ENCODE measurements at regions not wholly inside any gene's neighbourhood (a gene's known extent, or its start where the extent isn't known, plus 50 kb on each side); places are given as distances from the start of the nearest gene placed in this dataset.
A peak's percentile ranks its signal among the peaks of the same experiment; 100 is the strongest.
"Not testable (repeated sequence)": the region's sequence is repeated elsewhere in the genome, so short reads cannot be mapped to it uniquely, and the experiment has no call there.

DNA sequence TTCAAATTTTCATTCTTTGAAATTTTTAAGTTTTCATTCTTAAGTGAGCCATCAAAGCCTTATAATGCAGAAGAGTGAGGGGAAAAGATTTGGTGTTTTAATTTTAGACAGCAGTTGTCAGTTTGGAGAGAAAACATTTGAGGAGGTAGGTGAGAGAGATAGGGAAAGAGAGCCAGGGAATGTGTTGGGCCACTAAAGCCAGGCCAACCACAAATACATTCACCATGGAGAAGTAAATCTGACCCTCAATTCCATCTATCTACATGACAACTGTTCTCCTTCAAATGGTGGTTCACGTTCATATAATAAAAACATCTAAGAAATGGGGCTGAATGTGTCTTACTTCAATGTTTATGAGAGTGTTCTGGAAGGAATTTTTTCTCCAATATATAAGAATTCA lies 553.0 kb upstream of the SYT4 start:
- Histone ChIP-seq H3K27ac (no peak overlapping the region), H3K4me3 (no peak overlapping the region), H3K27me3 (no peaks in the 10 kb centered on the region), H3K4me1 (no peaks in the 10 kb centered on the region), H3K9me3 (no peaks in the 10 kb centered on the region), H3K36me3 (no peaks in the 10 kb centered on the region)
- WGBS, 5 donors: 71 to 88% (median 79%) methylated on average over 1 of the region's 1 CpG
- no peak for DNase-seq
- intact Hi-C loops (cut with DNase I; ENCODE audit: low total_unique reads): no loop called here
- TF ChIP-seq EP300 (IDR thresholded peaks at IDR 0.05): no peak
- no peak for TF ChIP-seq POLR2A (IDR thresholded peaks at IDR 0.05)
- TF ChIP-seq, protein P1, sequence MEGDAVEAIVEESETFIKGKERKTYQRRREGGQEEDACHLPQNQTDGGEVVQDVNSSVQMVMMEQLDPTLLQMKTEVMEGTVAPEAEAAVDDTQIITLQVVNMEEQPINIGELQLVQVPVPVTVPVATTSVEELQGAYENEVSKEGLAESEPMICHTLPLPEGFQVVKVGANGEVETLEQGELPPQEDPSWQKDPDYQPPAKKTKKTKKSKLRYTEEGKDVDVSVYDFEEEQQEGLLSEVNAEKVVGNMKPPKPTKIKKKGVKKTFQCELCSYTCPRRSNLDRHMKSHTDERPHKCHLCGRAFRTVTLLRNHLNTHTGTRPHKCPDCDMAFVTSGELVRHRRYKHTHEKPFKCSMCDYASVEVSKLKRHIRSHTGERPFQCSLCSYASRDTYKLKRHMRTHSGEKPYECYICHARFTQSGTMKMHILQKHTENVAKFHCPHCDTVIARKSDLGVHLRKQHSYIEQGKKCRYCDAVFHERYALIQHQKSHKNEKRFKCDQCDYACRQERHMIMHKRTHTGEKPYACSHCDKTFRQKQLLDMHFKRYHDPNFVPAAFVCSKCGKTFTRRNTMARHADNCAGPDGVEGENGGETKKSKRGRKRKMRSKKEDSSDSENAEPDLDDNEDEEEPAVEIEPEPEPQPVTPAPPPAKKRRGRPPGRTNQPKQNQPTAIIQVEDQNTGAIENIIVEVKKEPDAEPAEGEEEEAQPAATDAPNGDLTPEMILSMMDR (IDR thresholded peaks at IDR 0.05): no peak
- TF ChIP-seq POLR2AphosphoS5 (IDR thresholded peaks at IDR 0.05): no peak

DNA sequence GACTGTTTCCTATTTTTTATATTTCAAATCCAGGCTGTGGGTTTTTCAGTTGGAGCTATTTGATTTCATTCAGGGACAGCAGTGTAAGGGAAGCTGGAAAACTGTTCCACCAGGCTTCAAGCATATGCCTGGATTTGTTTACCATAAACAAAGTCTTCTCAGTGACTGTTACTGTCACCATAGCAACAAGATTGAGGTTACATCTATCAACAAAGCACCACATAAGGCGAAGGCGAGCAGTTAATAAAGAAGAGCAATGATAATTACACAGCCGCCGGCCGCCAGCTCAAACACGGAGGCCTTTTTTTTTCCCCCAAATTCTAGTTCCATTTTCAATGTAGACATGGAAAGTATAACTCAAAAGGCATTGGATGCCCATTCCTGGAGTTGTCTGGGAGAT lies 553.7 kb upstream of the SYT4 start:
- Histone ChIP-seq H3K27me3 (no peaks in the 10 kb centered on the region), H3K27ac (no peak overlapping the region), H3K4me1 (no peaks in the 10 kb centered on the region), H3K36me3 (no peaks in the 10 kb centered on the region), H3K4me3 (no peak overlapping the region), H3K9me3 (no peaks in the 10 kb centered on the region)
- peak in 1 of 2 donors; percentile 44 for DNase-seq
- intact Hi-C loops (cut with DNase I; ENCODE audit: low total_unique reads): no loop called here
- 51 to 78% (median 74%) methylated on average over 6 of the region's 6 CpGs for WGBS, 5 donors
- TF ChIP-seq EP300 (IDR thresholded peaks at IDR 0.05) (no peak), POLR2AphosphoS5 (IDR thresholded peaks at IDR 0.05) (no peak), POLR2A (IDR thresholded peaks at IDR 0.05) (no peak)
- TF ChIP-seq, protein P1 (IDR thresholded peaks at IDR 0.05): no peak

DNA sequence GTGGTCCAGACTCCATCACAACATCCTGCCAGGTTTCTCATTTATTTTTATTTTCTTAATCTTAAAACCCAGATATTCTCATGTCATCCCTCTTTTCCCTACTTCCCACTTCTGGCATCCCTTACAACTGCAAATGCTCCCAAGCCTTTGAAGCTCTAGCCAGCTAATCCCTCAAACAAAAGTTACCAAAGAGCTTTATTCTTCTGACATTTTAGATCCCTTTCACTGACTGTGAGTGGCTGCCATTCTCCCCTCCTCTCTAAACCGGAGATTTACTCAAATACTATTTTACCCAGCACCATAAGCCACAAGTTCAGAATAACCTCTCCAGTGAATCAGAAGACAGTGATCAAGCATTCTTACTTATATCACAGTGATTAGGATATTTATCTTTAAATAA lies 569.0 kb upstream of the SYT4 start:
- Histone ChIP-seq H3K9me3 (no peaks in the 10 kb centered on the region), H3K4me1 (no peaks in the 10 kb centered on the region), H3K4me3 (no peak overlapping the region), H3K27ac (peak overlapping the region in 1 of 5 donors; percentile 75), H3K27me3 (no peaks in the 10 kb centered on the region), H3K36me3 (no peaks in the 10 kb centered on the region)
- no peak for TF ChIP-seq EP300 (IDR thresholded peaks at IDR 0.05)
- no peak for TF ChIP-seq POLR2A (IDR thresholded peaks at IDR 0.05)
- no peak for TF ChIP-seq POLR2AphosphoS5 (IDR thresholded peaks at IDR 0.05)
- TF ChIP-seq, protein P1 (IDR thresholded peaks at IDR 0.05): no peak
- intact Hi-C loops (cut with DNase I; ENCODE audit: low total_unique reads): loop anchor here (5.0 kb wide), 1 partner anchor 59 kb away; no protein-coding TSS in a partner anchor
- DNase-seq: no peak
- 52 to 70% (median 58%) methylated on average over 1 of the region's 1 CpG for WGBS, 5 donors

DNA sequence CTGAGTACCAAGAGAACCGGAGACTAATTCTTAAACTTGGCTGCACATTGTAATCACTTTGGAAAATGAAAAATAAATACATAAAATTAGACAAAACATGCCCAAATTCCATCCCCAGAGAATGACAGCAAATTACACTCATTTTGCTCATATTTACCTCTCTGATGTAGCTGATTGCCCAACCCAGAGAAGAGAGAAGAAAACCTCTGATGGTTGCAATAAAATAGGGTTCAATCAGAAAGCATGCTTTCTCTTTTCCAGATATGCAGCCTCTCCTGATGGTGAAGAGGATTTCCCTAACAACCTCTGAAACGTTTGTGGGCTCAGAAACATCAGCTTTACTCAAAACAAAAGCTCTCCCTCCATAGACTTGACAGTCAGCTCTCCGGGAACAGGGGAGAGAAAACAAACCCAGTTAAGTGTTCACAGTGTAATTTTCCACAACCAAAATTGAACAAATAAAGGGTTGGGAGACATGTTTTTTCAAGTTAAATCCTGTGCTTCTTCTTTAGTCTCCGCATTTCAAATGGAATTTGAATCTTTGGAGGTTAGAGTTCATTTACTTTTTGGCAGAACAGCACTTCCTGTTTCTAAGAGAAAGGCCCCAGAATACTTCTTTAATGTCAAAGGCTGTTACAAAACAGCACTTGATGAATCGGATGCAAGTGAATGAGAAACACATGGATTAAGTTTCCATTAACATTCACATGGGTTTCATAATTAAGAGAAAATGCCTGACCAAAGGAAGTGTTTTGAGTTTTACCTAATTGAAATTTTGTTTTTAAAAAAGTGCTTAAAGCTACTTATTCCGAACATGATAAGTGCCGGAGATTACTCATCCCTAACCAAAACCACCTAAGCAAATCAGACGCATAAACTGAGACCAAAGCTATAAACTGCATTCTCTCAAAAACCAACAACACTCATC lies 570.1 kb upstream of the SYT4 start:
- peak in 1 of 2 donors; percentile 68 for DNase-seq
- Histone ChIP-seq H3K27me3 (no peaks in the 10 kb centered on the region), H3K4me1 (no peaks in the 10 kb centered on the region), H3K36me3 (no peaks in the 10 kb centered on the region), H3K9me3 (no peaks in the 10 kb centered on the region), H3K27ac (peak overlapping the region in 4 of 5 donors; percentile 21 to 75 (median 66)), H3K4me3 (no peak overlapping the region)
- TF ChIP-seq EP300 (IDR thresholded peaks at IDR 0.05): no peak
- peak in 1 of 3 donors; percentile 8 for TF ChIP-seq POLR2AphosphoS5 (IDR thresholded peaks at IDR 0.05)
- intact Hi-C loops (cut with DNase I; ENCODE audit: low total_unique reads): loop anchor here (5.0 kb wide), 1 partner anchor 60 kb away; no protein-coding TSS in a partner anchor
- WGBS, 5 donors: 41 to 49% (median 48%) methylated on average over 8 of the region's 8 CpGs

DNA sequence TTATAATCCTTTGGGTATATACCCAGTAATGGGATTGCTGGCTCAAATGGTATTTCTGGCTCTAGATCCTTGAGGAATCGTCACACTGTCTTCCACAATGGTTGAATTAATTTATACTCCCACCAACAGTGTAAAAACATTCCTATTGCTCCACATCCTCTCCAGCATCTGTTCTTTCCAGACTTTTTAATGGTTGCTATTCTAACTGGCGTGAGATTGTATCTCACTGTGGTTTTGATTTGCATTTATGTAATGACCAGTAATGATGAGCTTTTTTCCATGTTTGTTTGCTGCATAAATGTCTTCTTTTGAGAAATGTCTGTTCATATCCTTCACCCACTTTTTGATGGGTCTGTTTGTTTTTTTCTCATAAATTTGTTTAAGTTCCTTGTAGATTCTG lies 572.5 kb upstream of the SYT4 start:
- not testable (repeated sequence) for H3K27me3 ChIP-seq, H3K4me3 ChIP-seq, H3K27ac ChIP-seq, H3K9me3 ChIP-seq, H3K4me1 ChIP-seq, DNase-seq, H3K36me3 ChIP-seq
- intact Hi-C loops (cut with DNase I; ENCODE audit: low total_unique reads): loop anchor here (5.0 kb wide), 1 partner anchor 63 kb away; no protein-coding TSS in a partner anchor
- 78 to 85% (median 80%) methylated on average over 2 of the region's 2 CpGs for WGBS, 5 donors
